ENCODE measurements at regions not wholly inside any gene's neighbourhood (a gene's known extent, or its start where the extent isn't known, plus 50 kb on each side); places are given as distances from the start of the nearest gene placed in this dataset.
"Not testable (repeated sequence)": the region's sequence is repeated elsewhere in the genome, so short reads cannot be mapped to it uniquely, and the experiment has no call there.

DNA sequence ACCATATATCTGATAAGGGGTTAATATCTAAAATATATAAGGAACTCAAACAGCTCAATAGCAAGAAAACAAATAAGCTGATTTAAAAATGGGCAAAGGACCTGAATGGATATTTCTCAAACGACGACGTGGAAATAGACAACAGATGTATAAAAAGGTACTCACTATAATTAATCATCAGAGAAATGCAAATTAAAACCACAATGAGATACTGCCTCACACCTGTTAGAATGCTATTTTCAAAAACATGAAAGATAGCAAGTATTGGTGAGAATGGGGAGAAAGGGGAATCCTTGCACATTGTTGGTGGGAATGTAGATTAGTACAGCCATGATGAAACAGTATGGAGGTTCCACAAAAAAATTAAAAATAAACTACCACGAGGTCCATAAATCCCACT lies 163.2 kb downstream of the DKK1 start:
- DNase-seq = no peak

DNA sequence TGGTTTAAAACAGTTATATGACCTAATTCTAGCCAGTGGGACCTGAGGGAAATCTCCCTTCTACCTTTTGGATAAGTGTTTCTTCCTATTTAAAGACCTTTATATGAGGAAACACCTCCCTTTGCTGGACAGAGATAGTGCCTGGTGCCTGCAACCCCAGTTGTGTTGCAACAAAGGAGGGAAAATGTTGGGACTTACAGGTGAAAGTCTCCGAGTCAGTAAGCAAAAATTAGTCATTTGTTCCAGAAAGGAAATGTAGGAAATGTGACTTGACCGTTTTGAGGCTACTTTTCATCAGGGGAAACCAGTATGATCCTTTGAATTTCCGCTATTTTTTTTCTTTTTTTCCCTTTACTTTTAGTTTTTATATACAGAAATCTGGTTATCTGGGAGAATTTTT lies 165.5 kb downstream of the DKK1 start:
- DNase-seq = no peak

DNA sequence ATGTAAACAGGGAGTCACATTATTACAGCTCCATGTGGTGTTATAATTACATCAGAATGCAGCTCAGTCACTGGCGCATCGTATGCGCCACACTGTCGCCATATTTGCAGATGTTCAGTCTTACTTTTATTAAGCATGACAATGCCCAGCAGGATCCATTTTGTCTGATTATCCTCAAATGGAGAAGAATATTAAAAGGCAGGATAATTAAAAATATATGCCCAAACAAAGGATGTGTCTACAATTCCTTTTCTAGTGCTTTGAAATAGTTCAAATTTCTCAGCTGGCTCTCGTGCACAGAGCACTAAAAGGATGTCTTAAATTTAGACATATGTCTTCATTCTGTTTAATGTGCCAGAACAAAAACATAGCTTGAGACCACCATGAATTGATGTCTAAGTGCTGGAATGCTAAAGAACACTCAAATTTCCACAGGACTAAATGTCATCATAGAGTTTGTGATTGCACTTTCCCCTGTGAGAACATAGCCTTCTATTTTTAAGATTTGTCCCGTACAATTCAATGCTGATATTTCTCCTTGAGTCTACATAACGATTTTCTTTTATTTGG lies 168.0 kb downstream of the DKK1 start:
- DNase-seq = no peak

DNA sequence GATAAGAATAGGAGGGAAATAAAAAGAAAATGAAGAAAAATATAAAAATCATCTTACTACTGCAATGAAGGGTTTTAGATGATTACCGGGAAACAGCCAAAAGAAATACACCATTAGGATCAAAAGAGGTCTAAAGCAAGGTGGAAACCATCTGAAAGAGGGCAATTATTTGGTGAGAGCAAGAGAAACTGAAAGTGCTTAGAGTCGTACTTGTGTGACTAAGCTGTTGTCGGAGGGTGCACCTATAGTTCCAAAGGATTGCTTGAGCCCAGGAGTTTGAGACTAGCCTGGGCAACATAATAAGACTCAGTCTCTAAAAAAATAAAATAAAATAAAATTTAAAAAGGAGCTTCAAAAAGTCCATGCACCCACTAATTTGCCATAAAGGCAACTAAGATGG lies 169.5 kb downstream of the DKK1 start:
- no peak for DNase-seq

DNA sequence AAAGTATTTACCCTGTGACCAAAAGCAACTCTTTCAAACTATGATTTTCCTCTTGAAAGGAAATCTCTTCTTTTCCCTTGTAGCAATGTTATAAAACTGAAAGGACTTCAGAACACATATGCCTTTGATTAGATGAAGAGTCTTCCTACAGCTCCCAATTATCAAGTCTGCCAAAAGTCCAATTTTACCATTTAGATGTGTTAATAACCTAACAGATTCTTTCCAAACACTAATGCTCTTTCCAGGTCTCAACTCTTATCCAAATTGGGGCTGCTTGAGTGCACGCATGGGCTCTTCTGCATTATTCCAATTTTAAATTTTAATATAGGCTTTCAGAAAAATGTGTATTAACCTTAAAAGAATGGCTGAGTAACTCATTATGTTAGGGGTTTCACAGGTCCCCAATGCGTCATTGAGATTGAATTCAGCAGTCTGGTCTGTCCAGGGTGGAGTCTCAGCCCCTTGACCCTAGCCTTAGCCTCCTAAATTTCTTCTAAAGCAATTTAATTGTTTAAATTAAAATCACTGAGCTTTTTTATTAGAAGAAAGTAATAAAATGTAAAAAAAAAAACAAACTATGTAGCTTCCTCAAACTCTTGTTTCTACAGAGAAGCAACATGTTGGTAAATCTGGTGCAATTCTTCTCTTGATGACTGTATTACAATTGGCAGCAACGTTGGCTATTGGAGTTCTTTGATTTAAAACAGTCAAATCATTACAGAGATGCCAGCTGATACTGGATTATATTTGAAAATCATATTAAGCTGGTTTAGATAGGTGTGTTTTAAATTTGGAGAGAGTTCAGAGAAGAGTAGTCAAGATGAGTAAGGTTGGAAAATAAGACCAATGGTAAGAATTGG lies 170.4 kb downstream of the DKK1 start:
- no peak for DNase-seq

DNA sequence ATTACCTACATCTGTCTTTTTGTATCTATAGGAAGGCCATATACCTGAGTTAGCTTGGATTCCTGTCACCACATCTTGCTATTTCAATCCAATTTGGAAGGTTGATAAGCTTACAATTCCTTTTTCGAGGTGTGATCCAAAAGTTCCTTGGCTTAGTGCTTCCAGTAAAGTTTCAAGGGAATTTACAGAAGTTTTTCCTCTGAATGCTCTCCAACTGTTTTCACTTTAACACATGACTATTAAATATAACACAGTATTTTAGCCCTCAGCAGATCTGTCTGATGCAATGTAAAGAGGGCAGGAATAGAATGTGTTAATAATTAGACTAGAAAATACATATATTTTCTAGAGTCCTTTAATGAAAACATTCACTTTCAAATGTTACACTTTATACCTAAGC lies 171.4 kb downstream of the DKK1 start:
- no peak for DNase-seq

DNA sequence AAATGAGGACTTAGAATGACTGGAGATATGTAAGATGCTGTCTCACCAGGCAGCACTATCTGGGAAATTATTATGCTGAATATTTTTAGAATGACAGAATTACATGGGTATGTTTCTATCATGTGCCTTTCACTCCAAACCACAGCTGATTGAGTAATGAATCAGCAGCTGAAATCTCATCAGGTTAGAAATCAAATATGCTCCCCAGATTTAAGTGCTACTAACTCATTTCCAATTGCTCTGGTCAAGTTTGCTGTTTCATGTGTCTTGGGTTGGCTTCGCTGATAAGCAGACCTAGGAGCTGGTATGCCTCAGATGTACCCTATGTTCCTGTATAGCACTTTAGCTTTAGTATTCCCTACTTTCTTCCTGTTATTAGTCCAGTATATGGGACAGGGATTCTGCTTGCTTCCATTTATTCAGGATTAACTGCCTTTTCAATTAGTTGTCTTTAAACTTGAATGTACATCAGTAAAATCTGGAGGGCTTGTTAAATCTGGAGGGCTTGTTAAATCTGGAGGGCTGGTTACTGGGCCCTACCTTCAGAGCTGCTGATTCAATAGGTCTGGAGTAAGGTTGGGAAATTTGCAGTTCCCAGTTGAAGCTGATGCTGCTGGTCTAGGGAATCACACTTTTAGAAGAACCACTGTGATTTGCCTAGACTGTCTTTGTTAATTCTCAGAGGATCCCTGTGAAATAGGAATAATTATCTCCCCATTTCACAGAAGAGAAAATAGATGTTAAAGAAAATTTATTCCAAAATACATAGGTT lies 172.9 kb downstream of the DKK1 start:
- DNase-seq = no peak

DNA sequence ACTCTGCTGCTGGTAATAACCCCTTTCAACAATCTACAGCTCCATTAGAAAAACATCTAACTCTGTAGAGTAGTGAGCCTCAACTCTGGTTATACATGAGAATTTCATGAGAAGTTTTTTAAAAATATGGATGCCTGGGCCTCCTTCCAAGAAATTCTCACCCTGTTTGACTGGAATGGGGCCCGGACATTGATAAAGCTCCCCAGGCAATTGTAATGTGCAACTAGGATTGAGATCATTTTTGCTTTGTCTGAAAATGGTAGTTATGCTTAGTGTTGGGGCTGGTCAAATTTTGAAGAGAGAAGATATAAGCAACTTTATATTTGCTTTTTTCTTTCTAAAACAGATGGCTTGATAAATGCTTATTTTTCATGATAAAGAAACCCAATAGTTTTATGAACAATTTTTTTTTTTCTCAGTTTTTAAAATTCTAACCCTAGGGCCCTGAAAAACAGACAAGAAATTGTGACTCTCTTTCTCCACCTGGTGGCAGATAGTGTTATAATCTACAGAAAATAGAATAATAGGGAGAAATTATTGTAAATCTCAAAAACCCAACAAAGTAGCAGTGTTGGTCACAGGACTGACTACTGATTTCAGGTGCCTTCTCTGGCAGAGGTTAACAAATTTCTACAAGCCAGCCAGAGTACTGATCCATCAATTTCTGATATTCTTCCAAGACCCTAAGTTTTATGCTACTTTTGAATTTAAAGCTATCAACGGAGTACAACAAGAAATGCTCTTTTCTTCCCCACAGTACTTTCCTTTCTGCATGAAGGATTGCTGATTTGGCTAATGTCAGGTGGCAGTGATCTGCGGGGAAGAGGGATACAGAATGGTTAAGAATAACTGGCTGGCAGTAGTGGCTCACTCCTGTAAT lies 174.8 kb downstream of the DKK1 start:
- DNase-seq = no peak

DNA sequence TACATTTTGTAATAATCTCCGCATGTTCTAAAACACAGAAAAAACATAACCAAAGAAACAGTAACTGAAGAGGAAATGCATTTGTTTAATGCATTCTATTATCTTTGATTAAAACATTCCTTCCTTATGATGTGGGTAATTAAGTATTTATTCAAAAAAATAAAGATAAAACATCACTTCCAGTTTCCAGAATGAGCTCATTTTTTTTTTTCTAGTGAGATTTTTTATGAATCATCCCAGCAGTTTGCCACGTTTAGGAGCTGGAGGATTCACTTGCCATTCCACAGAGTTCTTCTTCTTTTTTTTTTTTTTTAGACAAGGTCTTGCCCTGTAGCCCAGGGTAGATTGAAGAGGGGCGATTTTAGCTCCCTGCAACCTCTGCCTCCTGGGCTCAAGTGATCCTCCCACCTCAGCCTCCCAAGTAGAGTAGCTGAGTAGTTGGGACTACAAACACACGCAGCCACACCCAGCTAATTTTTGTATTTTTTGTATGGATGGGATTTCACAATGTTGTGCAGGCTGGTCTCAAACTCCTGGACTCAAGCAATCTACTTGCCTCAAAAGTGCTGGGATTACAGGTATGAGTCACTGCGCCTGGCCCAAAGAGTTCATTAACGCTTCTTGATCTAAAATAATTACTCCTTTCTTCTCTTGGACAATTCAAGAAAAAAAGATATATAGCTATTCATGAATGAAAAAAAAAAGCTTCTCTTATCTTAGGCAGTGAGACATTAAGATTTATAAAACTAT lies 177.3 kb downstream of the DKK1 start:
- DNase-seq = no peak

DNA sequence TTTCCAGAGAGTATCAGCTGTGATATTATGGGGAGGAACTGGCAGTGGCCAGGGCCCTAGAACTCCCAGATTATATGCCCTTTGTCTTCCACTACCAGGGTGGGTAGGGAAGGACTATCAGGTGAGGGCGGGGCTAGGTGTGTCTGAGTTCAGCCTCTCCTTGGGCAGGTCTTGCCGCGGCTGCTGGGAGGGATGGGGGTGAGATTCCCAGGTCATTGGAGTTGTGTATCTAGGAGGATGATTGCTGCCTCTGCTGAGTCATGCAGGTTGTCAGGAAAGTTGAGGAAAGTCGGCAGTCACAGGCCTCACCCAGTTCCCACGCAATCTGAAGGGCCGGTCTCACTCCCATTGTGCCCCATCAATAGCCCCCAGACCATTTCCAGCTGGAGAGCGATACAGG lies 185.2 kb downstream of the DKK1 start:
- DNase-seq = no peak

DNA sequence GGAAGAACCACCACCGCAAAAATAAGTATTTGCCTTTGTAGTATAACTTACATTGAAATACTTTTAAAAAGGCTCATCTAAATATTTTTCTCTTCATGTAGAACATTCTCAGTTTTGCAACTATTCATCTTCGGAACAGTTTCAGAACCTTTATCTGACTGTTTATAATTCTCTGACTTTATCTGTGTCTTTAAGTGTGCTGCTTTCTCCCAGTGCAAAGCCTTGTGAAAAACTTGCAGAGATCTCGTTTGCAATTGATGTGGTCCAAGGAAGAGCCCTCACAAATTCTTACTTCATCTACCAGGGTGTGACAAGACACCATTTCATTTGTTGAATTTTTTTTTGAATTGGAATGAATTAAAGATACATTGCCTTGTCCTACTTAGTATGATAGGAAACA lies 186.4 kb downstream of the DKK1 start:
- DNase-seq = no peak

DNA sequence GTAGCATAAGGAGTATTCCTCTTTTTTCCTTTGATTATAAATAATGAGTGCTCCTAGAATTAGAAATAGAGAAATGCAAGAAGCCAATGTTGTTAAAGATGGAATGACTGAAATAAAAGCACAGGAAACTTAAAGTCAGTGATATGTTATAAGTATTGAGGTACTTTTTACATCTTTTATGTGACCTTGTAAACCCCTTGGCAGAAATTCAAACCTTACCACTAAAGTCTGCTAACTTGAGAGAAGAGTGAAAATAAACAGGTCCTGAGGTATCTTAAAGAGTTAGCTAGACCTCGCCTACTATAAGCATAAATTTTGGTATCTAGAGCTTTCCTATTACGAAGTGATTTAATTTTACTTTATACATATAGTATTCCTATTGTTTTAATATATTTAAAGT lies 188.2 kb downstream of the DKK1 start:
- DNase-seq = no peak

DNA sequence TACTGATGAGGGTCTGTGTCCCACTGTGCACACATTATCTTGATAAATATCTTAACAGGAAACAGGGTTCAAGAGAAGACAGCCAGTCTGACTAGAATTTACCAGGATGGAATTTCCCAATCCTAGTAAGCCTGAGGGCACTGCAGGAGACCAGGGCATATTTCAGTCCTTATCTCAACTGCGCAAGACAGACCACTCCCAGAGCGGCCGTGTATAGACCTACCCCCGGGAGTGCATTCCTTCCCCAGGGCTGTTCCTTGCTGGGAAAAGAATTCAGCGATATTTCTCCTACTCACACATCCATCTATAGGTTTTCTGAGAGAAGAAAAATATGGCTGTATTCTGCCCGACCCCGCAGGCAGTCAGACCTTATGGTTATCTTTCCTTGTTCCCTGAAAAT lies 191.3 kb downstream of the DKK1 start:
- not testable (repeated sequence) for DNase-seq

DNA sequence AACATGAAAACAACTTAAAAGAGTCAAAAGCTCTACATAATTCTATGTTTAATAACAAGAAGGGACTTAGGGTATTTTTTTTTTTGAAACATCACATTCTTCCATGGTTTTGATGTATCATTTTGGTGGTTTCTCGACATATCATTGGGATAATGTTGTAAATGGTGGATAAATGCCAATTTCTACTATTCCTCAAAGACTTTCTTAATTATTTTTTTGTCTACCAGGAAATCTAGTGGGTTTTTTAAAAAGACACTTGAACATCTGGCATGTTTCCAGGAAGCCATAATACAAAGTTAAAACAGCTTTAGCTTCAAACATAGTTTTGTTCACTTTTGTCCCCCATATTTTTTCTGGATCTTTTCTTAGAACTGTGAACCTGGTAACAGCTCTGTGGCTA lies 200.4 kb downstream of the DKK1 start:
- DNase-seq = no peak

DNA sequence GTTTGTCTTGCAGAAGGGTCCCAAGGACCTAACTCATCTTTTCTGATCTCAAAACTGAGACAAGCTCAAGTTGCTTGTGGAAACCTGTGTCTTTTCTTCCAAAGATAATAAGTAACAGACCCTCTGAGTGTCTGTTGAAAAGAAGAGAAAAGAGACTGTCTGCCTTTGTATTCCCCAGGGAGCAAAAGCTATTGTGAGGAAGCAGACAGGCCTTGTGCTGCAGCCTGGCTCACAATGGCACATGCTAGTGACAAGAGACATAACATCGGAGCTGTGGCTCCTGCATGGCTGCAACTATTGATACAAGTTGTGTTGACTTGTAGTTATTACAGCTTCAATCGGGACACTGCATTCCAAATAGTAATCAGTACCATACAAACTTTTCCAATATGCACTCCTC lies 202.9 kb downstream of the DKK1 start:
- DNase-seq = no peak

DNA sequence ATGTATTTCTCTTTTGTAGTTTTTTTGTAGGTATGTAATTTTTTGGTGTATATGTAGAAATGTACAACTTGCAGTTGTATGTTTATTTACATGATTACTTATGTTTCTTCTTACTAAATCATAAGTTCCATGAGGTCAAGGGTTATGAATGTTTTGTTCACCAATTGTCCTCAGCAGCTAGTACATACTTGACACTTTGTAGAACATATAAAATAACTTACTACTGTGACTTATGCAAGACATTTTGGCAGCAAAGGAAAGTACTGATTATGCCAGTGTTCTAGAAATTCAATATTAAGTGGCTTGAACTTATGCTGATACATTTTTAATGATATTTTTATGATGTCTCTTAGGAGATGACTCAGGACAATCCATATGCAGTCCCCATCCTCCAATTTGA lies 209.6 kb downstream of the DKK1 start:
- DNase-seq = no peak

DNA sequence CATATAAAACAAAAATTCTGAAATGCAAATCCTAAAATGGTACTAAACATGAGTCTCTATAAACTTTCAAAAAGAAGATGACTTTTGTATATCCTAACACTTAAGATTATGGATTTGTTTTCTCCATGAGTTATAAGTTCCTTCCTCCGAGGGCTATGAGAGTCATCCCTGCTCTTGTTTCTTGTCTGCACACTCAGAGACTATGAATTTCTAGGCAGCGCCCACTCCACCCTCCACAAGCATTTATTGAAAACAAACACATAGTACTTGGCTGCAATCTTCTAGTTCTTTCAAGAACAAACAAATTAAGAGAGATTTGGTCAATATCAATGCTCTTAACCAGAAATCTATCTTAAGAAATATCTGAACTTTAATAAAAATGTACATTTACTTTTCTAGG lies 211.7 kb downstream of the DKK1 start:
- DNase-seq = no peak

DNA sequence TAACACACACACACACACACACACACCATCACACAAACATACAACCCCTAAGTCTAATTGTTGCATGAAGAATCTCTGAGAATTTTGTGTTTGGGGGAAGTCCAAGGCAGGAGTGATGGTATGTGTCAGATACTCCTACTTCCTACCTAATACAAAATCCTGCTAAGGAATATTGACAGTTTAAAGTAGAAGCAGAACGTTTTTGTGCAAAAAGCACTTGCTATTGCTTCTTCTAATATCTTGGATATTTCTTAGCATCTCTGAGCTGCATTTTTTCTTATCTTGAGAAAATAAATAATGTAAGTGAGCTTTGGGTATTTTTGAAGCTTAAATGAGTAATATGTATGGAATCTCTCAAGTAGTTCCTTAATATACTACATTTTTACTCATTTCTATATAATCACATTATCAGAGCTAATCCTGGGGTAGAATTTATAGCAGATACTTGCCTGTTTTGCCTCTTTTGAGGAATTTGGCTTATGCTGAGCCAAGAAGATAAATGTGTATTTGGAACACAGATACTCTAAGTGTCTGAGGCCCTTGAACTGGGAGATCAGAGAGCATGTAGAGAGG lies 212.3 kb downstream of the DKK1 start:
- no peak for DNase-seq

DNA sequence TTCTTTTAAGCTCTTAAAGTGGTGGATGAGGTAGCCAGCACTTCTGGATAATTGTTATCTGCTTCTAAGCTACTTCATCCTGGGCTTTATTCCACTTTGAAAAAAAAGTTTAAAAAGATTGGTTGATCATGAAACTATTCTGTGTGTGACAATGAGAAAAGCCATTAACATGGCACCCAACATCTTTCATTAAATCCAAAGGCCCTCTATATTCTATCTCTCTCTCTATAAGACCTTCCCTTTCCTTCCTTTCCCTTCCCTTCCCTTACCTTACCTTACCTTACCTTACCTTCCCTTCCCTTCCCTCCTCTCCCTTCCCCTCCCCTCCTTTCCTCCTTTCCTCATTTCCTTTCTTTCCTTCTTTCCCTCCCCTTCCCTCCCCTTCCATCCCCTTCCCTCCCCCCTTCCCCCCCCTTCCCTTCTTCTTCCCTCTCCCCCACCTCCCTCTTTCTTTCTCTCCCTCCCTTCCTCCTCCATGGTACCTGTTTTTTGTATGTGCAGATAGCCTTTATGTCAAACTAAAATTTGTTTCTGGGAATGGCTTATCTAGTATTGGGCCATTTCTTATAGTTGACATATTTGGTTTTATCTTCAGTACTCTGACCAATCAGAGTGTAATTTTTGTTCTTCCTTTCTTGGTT lies 218.7 kb downstream of the DKK1 start:
- DNase-seq = no peak

DNA sequence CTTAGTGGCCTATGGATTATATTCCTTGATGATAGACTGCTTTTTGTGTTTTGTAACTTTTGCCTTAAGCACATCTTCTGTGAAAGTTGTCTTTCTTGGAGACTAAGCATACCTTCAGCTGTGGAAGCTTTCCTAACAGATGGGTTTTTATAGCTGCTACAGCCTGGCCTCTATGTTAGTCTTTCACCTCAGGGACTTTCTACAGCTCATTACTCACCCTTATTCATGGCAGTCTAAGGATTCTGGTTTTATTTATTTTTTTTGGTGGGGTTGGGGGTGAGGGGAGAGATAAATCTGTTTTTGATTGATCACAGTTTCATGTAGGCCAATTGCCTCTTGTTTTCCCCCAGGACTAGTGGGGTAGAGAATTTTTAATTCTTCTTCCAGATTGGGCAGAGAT lies 219.9 kb downstream of the DKK1 start:
- no peak for DNase-seq
